A549 (cell line): ENCODE measurements at regions not wholly inside any gene's neighbourhood (a gene's known extent, or its start where the extent isn't known, plus 50 kb on each side); places are given as distances from the start of the nearest gene placed in this dataset.

Source experiments
- ATAC-seq, 2 experiments: fragments of 200-7000 bp in 1 of 2; fragments of >200 bp in 1 of 2; cut with Nextera tagmentation in 1 of 2; cut with Tn5 transposase in 1 of 2; 3 replicates each; pipeline versions ENCODE4 v1.8.0 to v1.9.1; 2018 to 2020; ENCODE audit warnings: mild to moderate bottlenecking in 1 of 2, moderate library complexity in 1 of 2
- CTCF ChIA-PET: fragments of 300-600 bp; sonication (Branson Sonifier 250); formaldehyde crosslinking; extraction: SDS; loops from one replicate; lab custom pipeline; 2021; ENCODE audit warnings: antibody characterized with exemption, inconsistent platforms; lab: Yijun Ruan, JAX
- POLR2A ChIA-PET: fragments of 350-600 bp; formaldehyde crosslinking; extraction: SDS; loops from one replicate; lab custom pipeline; 2021; ENCODE audit warnings: antibody characterized with exemption, inconsistent platforms; lab: Yijun Ruan, JAX
- DNase-seq, 2 experiments: peaks; one replicate each; pipeline versions ENCODE4 v3.0.0 to v3.0.0-alpha.2; 2011 to 2016; ENCODE audit warnings: low read depth in 1 of 2, low spot score in 1 of 2
- FAIRE-seq: peaks from 2 replicates; lab custom pipeline; 2011; peaks lifted over from hg19 to GRCh38; lab: Jason Lieb, UNC
- H3K27ac ChIP-seq, 2 experiments: fragments of >200 bp; sonication (Bioruptor Twin); formaldehyde crosslinking; 3 replicates each; pipeline ENCODE4 v1.5.1; 2016 to 2017
- H3K4me1 ChIP-seq: fragments of >200 bp; sonication (Bioruptor Twin); formaldehyde crosslinking; 3 replicates; pipeline ENCODE4 v1.6.1; 2016
- H3K4me2 ChIP-seq: fragments of >200 bp; sonication (Bioruptor Twin); formaldehyde crosslinking; 3 replicates; pipeline ENCODE4 v1.6.1; 2016
- H3K4me3 ChIP-seq: fragments of >200 bp; sonication (Bioruptor Twin); formaldehyde crosslinking; 3 replicates; pipeline ENCODE4 v1.5.1; 2016
- H3K9me3 ChIP-seq: fragments of >200 bp; sonication (Bioruptor Twin); formaldehyde crosslinking; 3 replicates; pipeline ENCODE4 v1.6.1; 2016
- ATOH8 ChIP-seq: fragments of 250-450 bp; sonication (Bioruptor Pico); IDR thresholded peaks from 2 replicates; pipeline ENCODE4 v1.5.0; 2020; ENCODE audit warnings: low read depth, mild to moderate bottlenecking, moderate library complexity
- BCL3 ChIP-seq: fragments of >200 bp; sonication (Bioruptor Twin); formaldehyde crosslinking; IDR thresholded peaks from 3 replicates; pipeline ENCODE4 v1.6.1; 2016
- CBX8 ChIP-seq: fragments of 200-600 bp; sonication (generic); IDR thresholded peaks from 2 replicates; pipeline ENCODE4 v1.6.1; 2016
- CEBPB ChIP-seq, 2 experiments: fragments of >200 bp in 1 of 2; sonication (Bioruptor Twin) in 1 of 2; formaldehyde crosslinking in 1 of 2; IDR thresholded peaks; 2 replicates each; pipeline ENCODE4 v1.6.1; 2012 to 2016
- CHD2 ChIP-seq: fragments of 150-350 bp; IDR thresholded peaks from 2 replicates; pipeline ENCODE4 v1.6.1; 2014; ENCODE audit warnings: low read length; ENCODE audit not compliant: partially characterized antibody
- E2F6 ChIP-seq: IDR thresholded peaks from 2 replicates; pipeline ENCODE4 v1.6.1; 2012; ENCODE audit warnings: low read depth, borderline replicate concordance
- FOSB ChIP-seq: fragments of 250-450 bp; sonication (Bioruptor Pico); IDR thresholded peaks from 2 replicates; pipeline ENCODE4 v1.5.0; 2020; ENCODE audit warnings: mild to moderate bottlenecking, moderate library complexity
- HDAC2 ChIP-seq: fragments of 200-600 bp; sonication (generic); IDR thresholded peaks from 2 replicates; pipeline ENCODE4 v1.6.1; 2016
- HEYL ChIP-seq: fragments of 250-450 bp; sonication (Bioruptor Pico); IDR thresholded peaks from 2 replicates; pipeline ENCODE4 v1.8.0; 2021; ENCODE audit warnings: mild to moderate bottlenecking, moderate library complexity
- KDM1A ChIP-seq: fragments of 200-600 bp; sonication (generic); IDR thresholded peaks from 2 replicates; pipeline ENCODE4 v1.6.1; 2016; ENCODE audit warnings: low read depth, mild to moderate bottlenecking
- KDM5A ChIP-seq: fragments of 200-600 bp; sonication (generic); IDR thresholded peaks from 2 replicates; pipeline ENCODE4 v1.6.1; 2016; ENCODE audit warnings: antibody characterized with exemption, mild to moderate bottlenecking
- MAFK ChIP-seq: fragments of 450-650 bp; IDR thresholded peaks from 2 replicates; pipeline ENCODE4 v1.6.1; 2014; ENCODE audit not compliant: partially characterized antibody
- NFE2L2 ChIP-seq: fragments of 150-350 bp; conservative IDR thresholded peaks from 2 replicates; pipeline ENCODE4 v1.6.1; 2014; ENCODE audit warnings: low read length
- NPAS2 ChIP-seq: fragments of 250-450 bp; sonication (Bioruptor Pico); IDR thresholded peaks from 2 replicates; pipeline ENCODE4 v1.8.0; 2022; ENCODE audit warnings: mild to moderate bottlenecking, moderate library complexity, borderline replicate concordance
- NR3C1 ChIP-seq: fragments of >200 bp; sonication (Bioruptor Twin); formaldehyde crosslinking; IDR thresholded peaks from 3 replicates; pipeline ENCODE4 v1.6.1; 2017
- PHF8 ChIP-seq: fragments of 200-600 bp; sonication (generic); IDR thresholded peaks from 2 replicates; pipeline ENCODE4 v1.6.1; 2016; ENCODE audit warnings: low read depth, mild to moderate bottlenecking, antibody characterized with exemption, moderate library complexity, borderline replicate concordance
- POLR2A ChIP-seq: IDR thresholded peaks from 2 replicates; pipeline ENCODE4 v1.6.1; 2012; ENCODE audit warnings: mild to moderate bottlenecking, low read length
- POLR2AphosphoS2 ChIP-seq: conservative IDR thresholded peaks from 2 replicates; pipeline ENCODE4 v1.6.1; 2012; ENCODE audit warnings: low read length, improper control_type of control experiment, inconsistent platforms
- RAD21 ChIP-seq, 2 experiments: fragments of >200 bp in 1 of 2; sonication (Bioruptor Twin) in 1 of 2; formaldehyde crosslinking in 1 of 2; IDR thresholded peaks in 1 of 2; conservative IDR thresholded peaks in 1 of 2; 2 replicates in 1 of 2; 3 replicates in 1 of 2; pipeline ENCODE4 v1.6.1; 2012 to 2018; ENCODE audit warnings: inconsistent platforms in 1 of 2
- RCOR1 ChIP-seq: fragments of 150-350 bp; IDR thresholded peaks from 2 replicates; pipeline ENCODE4 v1.6.1; 2014; ENCODE audit warnings: antibody characterized with exemption, low read length, low read depth
- REST ChIP-seq: fragments of 200-600 bp; sonication (generic); IDR thresholded peaks from 2 replicates; pipeline ENCODE4 v1.6.1; 2016; ENCODE audit warnings: antibody characterized with exemption, mild to moderate bottlenecking, moderate library complexity
- RNF2 ChIP-seq: fragments of 200-600 bp; sonication (generic); IDR thresholded peaks from 2 replicates; pipeline ENCODE4 v1.6.1; 2016; ENCODE audit warnings: low read depth, mild to moderate bottlenecking, antibody characterized with exemption, moderate library complexity, borderline replicate concordance
- SMC3 ChIP-seq: fragments of >200 bp; sonication (Bioruptor Twin); formaldehyde crosslinking; IDR thresholded peaks from 3 replicates; pipeline ENCODE4 v1.6.1; 2018; ENCODE audit warnings: inconsistent platforms
- SREBF2 ChIP-seq: fragments of 450-650 bp; IDR thresholded peaks from 2 replicates; pipeline ENCODE4 v1.6.1; 2014; ENCODE audit warnings: mild to moderate bottlenecking, moderate library complexity
- TP53 ChIP-seq: fragments of 250-450 bp; sonication (Bioruptor Pico); IDR thresholded peaks from 2 replicates; pipeline ENCODE4 v1.5.0; 2021; ENCODE audit warnings: mild to moderate bottlenecking, moderate library complexity
- USF2 ChIP-seq: fragments of 450-650 bp; IDR thresholded peaks from 2 replicates; pipeline ENCODE4 v1.6.1; 2014; ENCODE audit warnings: antibody characterized with exemption
- ZNF302 ChIP-seq: fragments of 250-450 bp; sonication (Bioruptor Pico); IDR thresholded peaks from 2 replicates; pipeline ENCODE4 v1.9.0; 2021; ENCODE audit warnings: inconsistent platforms, mild to moderate bottlenecking, moderate library complexity
- ZSCAN20 ChIP-seq: fragments of 250-450 bp; sonication (Bioruptor Pico); IDR thresholded peaks from 2 replicates; pipeline ENCODE4 v1.8.0; 2022; ENCODE audit warnings: mild to moderate bottlenecking, moderate library complexity
- WGBS: methylation state at CpG from one replicate; pipeline ENCODE4 v1.1.6; 2017; ENCODE audit errors: missing lambda C conversion rate; 5-methylcytosine and 5-hydroxymethylcytosine counted together

- no peak overlapping the region for H3K27ac ChIP-seq
- 19% methylated on average over 3 of the region's 3 CpGs for WGBS
- ChIA-PET POLR2A (no interaction called here), CTCF (interaction anchor here (0.5 kb wide), 1 partner anchor 72 kb away, joined by 3 read pairs; no protein-coding TSS in a partner anchor)
- ATAC-seq = peak; percentile 85 to 89; a peak in 5 of 6 replicates
- peaks cover 4% of the 10 kb centered on the region; the same call in 1 of the 3 replicates for H3K4me1 ChIP-seq
- H3K4me2 ChIP-seq = no peak overlapping the region
- FAIRE-seq = no peak
- H3K4me3 ChIP-seq = no peak overlapping the region
- peaks cover 5% of the 10 kb centered on the region; the same call in 1 of the 3 replicates for H3K9me3 ChIP-seq
- DNase-seq = peak; percentile 15 to 40
- TF ChIP-seq POLR2A (no peak), HEYL (CRISPR knock-in tag) (no peak), USF2 (no peak), NPAS2 (CRISPR knock-in tag) (no peak), SMC3 (no peak), RNF2 (no peak), BCL3 (no peak), CBX8 (no peak), CHD2 (no peak), SREBF2 (no peak), E2F6 (no peak), MAFK (no peak)
- TF ChIP-seq, all 56 proteins: peak for 0
Observed at GRCh38 chr9:90025816-90026215, 421.0 kb downstream of the GADD45G start.

- peaks cover 3% of the 10 kb centered on the region; the same call in 1 of the 3 replicates for H3K9me3 ChIP-seq
- TF ChIP-seq PHF8 (no peak), KDM5A (no peak), E2F6 (no peak), ATOH8 (CRISPR knock-in tag) (no peak), FOSB (CRISPR knock-in tag) (no peak), ZNF302 (no peak), KDM1A (no peak), RAD21 (conservative IDR thresholded peaks at IDR 0.05 in 1 of 2, IDR thresholded peaks at IDR 0.05 in 1 of 2) (no peak)
- H3K27ac ChIP-seq = no peak overlapping the region
- DNase-seq = no peak
- ATAC-seq = no peak
- ChIA-PET POLR2A (no interaction called here), CTCF (interaction anchor here (1.0 kb wide), 1 partner anchor 35 kb away, joined by 3 read pairs; no protein-coding TSS in a partner anchor)
- peaks cover 4% of the 10 kb centered on the region; the same call in 1 of the 3 replicates for H3K4me1 ChIP-seq
- no peak overlapping the region for H3K4me3 ChIP-seq
- H3K4me2 ChIP-seq = no peak overlapping the region
- 82% methylated on average over 1 of the region's 1 CpG for WGBS
- no peak for FAIRE-seq
Observed at GRCh38 chr9:90027296-90027790, 422.5 kb downstream of the GADD45G start.

GRCh38 chr9:90029386-90029785 lies 424.6 kb downstream of the GADD45G start:
- FAIRE-seq (no peak), DNase-seq (no peak), ATAC-seq (no peak)
- ChIA-PET CTCF (interaction anchor here (1.2 to 1.3 kb wide), 2 partner anchors 70 to 427 kb away, joined by 3 read pairs; no protein-coding TSS in a partner anchor), POLR2A (no interaction called here)
- H3K27ac ChIP-seq = no peak overlapping the region
- H3K9me3 ChIP-seq = no peaks in the 10 kb centered on the region
- peaks cover 4% of the 10 kb centered on the region; the same call in 1 of the 3 replicates for H3K4me1 ChIP-seq
- H3K4me3 ChIP-seq = no peak overlapping the region
- 86% methylated on average over 1 of the region's 1 CpG for WGBS
- H3K4me2 ChIP-seq = no peak overlapping the region
- TF ChIP-seq HDAC2 (no peak), REST (no peak), SMC3 (no peak), TP53 (no peak), ZSCAN20 (CRISPR knock-in tag) (no peak), POLR2AphosphoS2 (no peak), CEBPB (IDR thresholded peaks at IDR 0.05) (no peak), RCOR1 (no peak), NFE2L2 (no peak), NR3C1 (no peak)
